WTC11 (cell line): ENCODE measurements at regions not wholly inside any gene's neighbourhood (a gene's known extent, or its start where the extent isn't known, plus 50 kb on each side); places are given as distances from the start of the nearest gene placed in this dataset.

Experiments used
- CTCF ChIP-seq: fragments of 200-600 bp; IDR thresholded peaks from 2 replicates; pipeline ENCODE4 v1.8.0; 2022; ENCODE audit warnings: antibody characterized with exemption
- E2F4 ChIP-seq: sonication (generic); formaldehyde crosslinking; IDR thresholded peaks from 2 replicates; pipeline ENCODE4 v1.8.1; 2022; ENCODE audit warnings: low read depth, mild to moderate bottlenecking, moderate library complexity, missing genetic modification reagents, borderline replicate concordance
- ETV6 ChIP-seq: sonication (generic); formaldehyde crosslinking; IDR thresholded peaks from 2 replicates; pipeline ENCODE4 v1.8.1; 2022; ENCODE audit warnings: mild to moderate bottlenecking, missing genetic modification reagents
- IRF2 ChIP-seq: sonication (generic); formaldehyde crosslinking; IDR thresholded peaks from 2 replicates; pipeline ENCODE4 v1.8.0; 2022; ENCODE audit warnings: low read depth, missing genetic modification reagents, borderline replicate concordance
- NFE2L1 ChIP-seq: sonication (generic); formaldehyde crosslinking; IDR thresholded peaks from 2 replicates; pipeline ENCODE4 v1.8.1; 2023; ENCODE audit warnings: missing genetic modification reagents
- NR3C1 ChIP-seq: sonication (generic); formaldehyde crosslinking; conservative IDR thresholded peaks from 2 replicates; pipeline ENCODE4 v1.8.1; 2023; ENCODE audit warnings: low read depth, mild to moderate bottlenecking, missing genetic modification reagents
- SMAD4 ChIP-seq: sonication (generic); formaldehyde crosslinking; IDR thresholded peaks from 2 replicates; pipeline ENCODE4 v1.8.0; 2022; ENCODE audit warnings: mild to moderate bottlenecking, missing genetic modification reagents
- SP1 ChIP-seq: sonication (generic); formaldehyde crosslinking; conservative IDR thresholded peaks from 2 replicates; pipeline ENCODE4 v1.8.1; 2022; ENCODE audit warnings: missing genetic modification reagents
- STAT6 ChIP-seq: sonication (generic); formaldehyde crosslinking; conservative IDR thresholded peaks from 2 replicates; pipeline ENCODE4 v1.8.1; 2023; ENCODE audit warnings: mild to moderate bottlenecking, low read depth, missing genetic modification reagents, moderate library complexity
- TEAD4 ChIP-seq: sonication (generic); formaldehyde crosslinking; IDR thresholded peaks from 2 replicates; pipeline ENCODE4 v1.8.0; 2022; ENCODE audit warnings: mild to moderate bottlenecking, missing genetic modification reagents
- ZNF138 ChIP-seq: sonication (generic); formaldehyde crosslinking; conservative IDR thresholded peaks from 2 replicates; pipeline ENCODE4 v1.8.1; 2022; ENCODE audit warnings: mild to moderate bottlenecking, moderate library complexity, missing genetic modification reagents
- TF ChIP-seq, protein P1 (sequence below): fragments of 250-450 bp; sonication (Bioruptor Pico); IDR thresholded peaks from 2 replicates; pipeline ENCODE4 v1.9.0; 2021; ENCODE audit warnings: mild to moderate bottlenecking, borderline replicate concordance
- TF ChIP-seq, protein P2 (sequence below): sonication (generic); formaldehyde crosslinking; IDR thresholded peaks from 2 replicates; pipeline ENCODE4 v1.8.1; 2023; ENCODE audit warnings: mild to moderate bottlenecking, missing genetic modification reagents

DNA sequence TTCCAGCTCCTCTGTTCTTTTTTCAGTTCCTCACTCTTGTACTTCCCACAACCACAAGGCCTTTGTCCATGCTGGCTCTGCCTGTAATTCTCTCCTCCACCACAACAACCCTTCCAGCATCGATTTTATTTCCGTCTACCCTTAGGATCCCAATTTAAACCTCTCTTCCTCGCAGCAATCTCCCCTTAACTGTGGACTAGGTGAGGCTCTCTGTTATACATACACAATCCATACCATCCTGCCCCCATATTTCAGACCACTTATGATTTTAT, 90.4 kb upstream of the ZC3H11B start:
- TF ChIP-seq CTCF = no peak
- no peak for TF ChIP-seq E2F4
- no peak for TF ChIP-seq NFE2L1 (CRISPR knock-in tag)
- TF ChIP-seq SMAD4 (CRISPR knock-in tag) = no peak
- TF ChIP-seq, protein P1, sequence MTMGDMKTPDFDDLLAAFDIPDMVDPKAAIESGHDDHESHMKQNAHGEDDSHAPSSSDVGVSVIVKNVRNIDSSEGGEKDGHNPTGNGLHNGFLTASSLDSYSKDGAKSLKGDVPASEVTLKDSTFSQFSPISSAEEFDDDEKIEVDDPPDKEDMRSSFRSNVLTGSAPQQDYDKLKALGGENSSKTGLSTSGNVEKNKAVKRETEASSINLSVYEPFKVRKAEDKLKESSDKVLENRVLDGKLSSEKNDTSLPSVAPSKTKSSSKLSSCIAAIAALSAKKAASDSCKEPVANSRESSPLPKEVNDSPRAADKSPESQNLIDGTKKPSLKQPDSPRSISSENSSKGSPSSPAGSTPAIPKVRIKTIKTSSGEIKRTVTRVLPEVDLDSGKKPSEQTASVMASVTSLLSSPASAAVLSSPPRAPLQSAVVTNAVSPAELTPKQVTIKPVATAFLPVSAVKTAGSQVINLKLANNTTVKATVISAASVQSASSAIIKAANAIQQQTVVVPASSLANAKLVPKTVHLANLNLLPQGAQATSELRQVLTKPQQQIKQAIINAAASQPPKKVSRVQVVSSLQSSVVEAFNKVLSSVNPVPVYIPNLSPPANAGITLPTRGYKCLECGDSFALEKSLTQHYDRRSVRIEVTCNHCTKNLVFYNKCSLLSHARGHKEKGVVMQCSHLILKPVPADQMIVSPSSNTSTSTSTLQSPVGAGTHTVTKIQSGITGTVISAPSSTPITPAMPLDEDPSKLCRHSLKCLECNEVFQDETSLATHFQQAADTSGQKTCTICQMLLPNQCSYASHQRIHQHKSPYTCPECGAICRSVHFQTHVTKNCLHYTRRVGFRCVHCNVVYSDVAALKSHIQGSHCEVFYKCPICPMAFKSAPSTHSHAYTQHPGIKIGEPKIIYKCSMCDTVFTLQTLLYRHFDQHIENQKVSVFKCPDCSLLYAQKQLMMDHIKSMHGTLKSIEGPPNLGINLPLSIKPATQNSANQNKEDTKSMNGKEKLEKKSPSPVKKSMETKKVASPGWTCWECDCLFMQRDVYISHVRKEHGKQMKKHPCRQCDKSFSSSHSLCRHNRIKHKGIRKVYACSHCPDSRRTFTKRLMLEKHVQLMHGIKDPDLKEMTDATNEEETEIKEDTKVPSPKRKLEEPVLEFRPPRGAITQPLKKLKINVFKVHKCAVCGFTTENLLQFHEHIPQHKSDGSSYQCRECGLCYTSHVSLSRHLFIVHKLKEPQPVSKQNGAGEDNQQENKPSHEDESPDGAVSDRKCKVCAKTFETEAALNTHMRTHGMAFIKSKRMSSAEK (CRISPR knock-in tag) = no peak
- no peak for TF ChIP-seq STAT6
- no peak for TF ChIP-seq ZNF138
- no peak for TF ChIP-seq NR3C1 (CRISPR knock-in tag)
- TF ChIP-seq, protein P2, sequence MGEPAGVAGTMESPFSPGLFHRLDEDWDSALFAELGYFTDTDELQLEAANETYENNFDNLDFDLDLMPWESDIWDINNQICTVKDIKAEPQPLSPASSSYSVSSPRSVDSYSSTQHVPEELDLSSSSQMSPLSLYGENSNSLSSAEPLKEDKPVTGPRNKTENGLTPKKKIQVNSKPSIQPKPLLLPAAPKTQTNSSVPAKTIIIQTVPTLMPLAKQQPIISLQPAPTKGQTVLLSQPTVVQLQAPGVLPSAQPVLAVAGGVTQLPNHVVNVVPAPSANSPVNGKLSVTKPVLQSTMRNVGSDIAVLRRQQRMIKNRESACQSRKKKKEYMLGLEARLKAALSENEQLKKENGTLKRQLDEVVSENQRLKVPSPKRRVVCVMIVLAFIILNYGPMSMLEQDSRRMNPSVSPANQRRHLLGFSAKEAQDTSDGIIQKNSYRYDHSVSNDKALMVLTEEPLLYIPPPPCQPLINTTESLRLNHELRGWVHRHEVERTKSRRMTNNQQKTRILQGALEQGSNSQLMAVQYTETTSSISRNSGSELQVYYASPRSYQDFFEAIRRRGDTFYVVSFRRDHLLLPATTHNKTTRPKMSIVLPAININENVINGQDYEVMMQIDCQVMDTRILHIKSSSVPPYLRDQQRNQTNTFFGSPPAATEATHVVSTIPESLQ (CRISPR knock-in tag) = no peak
- TF ChIP-seq ETV6 = no peak
- TF ChIP-seq IRF2 = no peak
- TF ChIP-seq SP1 (CRISPR knock-in tag) = no peak
- no peak for TF ChIP-seq TEAD4 (CRISPR knock-in tag)
